ENCODE measurements at regions not wholly inside any gene's neighbourhood (a gene's known extent, or its start where the extent isn't known, plus 50 kb on each side); places are given as distances from the start of the nearest gene placed in this dataset.

- Mint-ChIP-seq H3K27ac (no peak overlapping the region), H3K27me3 (peaks cover 9% of the 10 kb centered on the region), H3K4me3 (no peak overlapping the region), H3K36me3 (no peaks in the 10 kb centered on the region), H3K9me3 (no peaks in the 10 kb centered on the region), H3K4me1 (ENCODE audit: low read depth) (no peaks in the 10 kb centered on the region)
- intact Hi-C loops (cut with micrococcal nuclease) = no loop called here
- no peak for DNase-seq
- POLR2A ChIA-PET = no interaction called here
- CTCF ChIA-PET = no interaction called here
These were observed 160.7 kb upstream of the MCTP2 start for GRCh38 chr15:94070356-94071295.

GRCh38 chr15:94069844-94070243 is 161.5 kb upstream of the MCTP2 start:
- H3K4me1 Mint-ChIP-seq (ENCODE audit: low read depth) = no peaks in the 10 kb centered on the region
- no peak overlapping the region for H3K4me3 Mint-ChIP-seq
- intact Hi-C loops (cut with micrococcal nuclease) = no loop called here
- H3K9me3 Mint-ChIP-seq = no peaks in the 10 kb centered on the region
- no peak overlapping the region for H3K27ac Mint-ChIP-seq
- H3K27me3 Mint-ChIP-seq = peaks cover 15% of the 10 kb centered on the region
- CTCF ChIA-PET = no interaction called here
- no peaks in the 10 kb centered on the region for H3K36me3 Mint-ChIP-seq
- DNase-seq = no peak
- POLR2A ChIA-PET = no interaction called here

- DNase-seq = no peak
- ChIA-PET CTCF (no interaction called here), POLR2A (no interaction called here)
- Mint-ChIP-seq H3K9me3 (no peaks in the 10 kb centered on the region), H3K27me3 (peaks cover 11% of the 10 kb centered on the region), H3K27ac (no peak overlapping the region), H3K4me3 (no peak overlapping the region), H3K36me3 (no peaks in the 10 kb centered on the region), H3K4me1 (ENCODE audit: low read depth) (no peaks in the 10 kb centered on the region)
- intact Hi-C loops (cut with micrococcal nuclease) = no loop called here
These were observed 164.6 kb upstream of the MCTP2 start for GRCh38 chr15:94066811-94067210.

GRCh38 chr15:94066046-94066445 is 165.3 kb upstream of the MCTP2 start:
- Mint-ChIP-seq H3K4me1 (ENCODE audit: low read depth) (no peaks in the 10 kb centered on the region), H3K4me3 (no peak overlapping the region), H3K27me3 (peaks cover 11% of the 10 kb centered on the region), H3K9me3 (no peaks in the 10 kb centered on the region), H3K36me3 (no peaks in the 10 kb centered on the region), H3K27ac (no peak overlapping the region)
- CTCF ChIA-PET = no interaction called here
- peak; percentile 10 for DNase-seq
- intact Hi-C loops (cut with micrococcal nuclease) = no loop called here
- POLR2A ChIA-PET = no interaction called here

- Mint-ChIP-seq H3K9me3 (no peaks in the 10 kb centered on the region), H3K27me3 (peaks cover 8% of the 10 kb centered on the region), H3K36me3 (no peaks in the 10 kb centered on the region), H3K4me3 (no peak overlapping the region), H3K4me1 (ENCODE audit: low read depth) (no peaks in the 10 kb centered on the region), H3K27ac (no peak overlapping the region)
- DNase-seq = no peak
- POLR2A ChIA-PET = no interaction called here
- CTCF ChIA-PET = no interaction called here
- intact Hi-C loops (cut with micrococcal nuclease) = no loop called here
These were observed 166.6 kb upstream of the MCTP2 start for GRCh38 chr15:94064676-94065313.

- Mint-ChIP-seq H3K36me3 (no peaks in the 10 kb centered on the region), H3K4me3 (no peak overlapping the region), H3K27me3 (peaks cover 12% of the 10 kb centered on the region), H3K27ac (no peak overlapping the region), H3K9me3 (no peaks in the 10 kb centered on the region), H3K4me1 (ENCODE audit: low read depth) (no peaks in the 10 kb centered on the region)
- ChIA-PET CTCF (no interaction called here), POLR2A (no interaction called here)
- no peak for DNase-seq
- intact Hi-C loops (cut with micrococcal nuclease) = no loop called here
These were observed 170.3 kb upstream of the MCTP2 start for GRCh38 chr15:94061041-94061440.

- no peak overlapping the region for H3K27ac Mint-ChIP-seq
- POLR2A ChIA-PET = no interaction called here
- DNase-seq = no peak
- no peaks in the 10 kb centered on the region for H3K9me3 Mint-ChIP-seq
- CTCF ChIA-PET = no interaction called here
- H3K4me3 Mint-ChIP-seq = no peak overlapping the region
- no peaks in the 10 kb centered on the region for H3K4me1 Mint-ChIP-seq (ENCODE audit: low read depth)
- no peaks in the 10 kb centered on the region for H3K36me3 Mint-ChIP-seq
- H3K27me3 Mint-ChIP-seq = peaks cover 7% of the 10 kb centered on the region
- intact Hi-C loops (cut with micrococcal nuclease) = no loop called here
These were observed 172.3 kb upstream of the MCTP2 start for GRCh38 chr15:94059013-94059587.

GRCh38 chr15:94057305-94057704 is 174.1 kb upstream of the MCTP2 start:
- Mint-ChIP-seq H3K4me1 (ENCODE audit: low read depth) (no peaks in the 10 kb centered on the region), H3K9me3 (no peaks in the 10 kb centered on the region), H3K27ac (no peak overlapping the region), H3K4me3 (no peak overlapping the region), H3K36me3 (no peaks in the 10 kb centered on the region), H3K27me3 (peaks cover 7% of the 10 kb centered on the region)
- intact Hi-C loops (cut with micrococcal nuclease) = no loop called here
- CTCF ChIA-PET = no interaction called here
- DNase-seq = no peak
- POLR2A ChIA-PET = no interaction called here

- CTCF ChIA-PET = no interaction called here
- intact Hi-C loops (cut with micrococcal nuclease) = no loop called here
- Mint-ChIP-seq H3K27me3 (peaks cover 7% of the 10 kb centered on the region), H3K4me1 (ENCODE audit: low read depth) (no peaks in the 10 kb centered on the region), H3K4me3 (no peak overlapping the region), H3K36me3 (no peaks in the 10 kb centered on the region), H3K9me3 (no peaks in the 10 kb centered on the region), H3K27ac (no peak overlapping the region)
- POLR2A ChIA-PET = no interaction called here
- no peak for DNase-seq
These were observed 175.0 kb upstream of the MCTP2 start for GRCh38 chr15:94056314-94056713.

- ChIA-PET POLR2A (no interaction called here), CTCF (no interaction called here)
- no peak for DNase-seq
- H3K4me1 Mint-ChIP-seq (ENCODE audit: low read depth) = no peaks in the 10 kb centered on the region
- H3K36me3 Mint-ChIP-seq = no peaks in the 10 kb centered on the region
- intact Hi-C loops (cut with micrococcal nuclease) = no loop called here
- no peaks in the 10 kb centered on the region for H3K9me3 Mint-ChIP-seq
- H3K27ac Mint-ChIP-seq = no peak overlapping the region
- peaks cover 6% of the 10 kb centered on the region for H3K27me3 Mint-ChIP-seq
- H3K4me3 Mint-ChIP-seq = no peak overlapping the region
These were observed 177.7 kb upstream of the MCTP2 start for GRCh38 chr15:94053626-94054025.

- H3K36me3 Mint-ChIP-seq = no peaks in the 10 kb centered on the region
- H3K4me1 Mint-ChIP-seq (ENCODE audit: low read depth) = no peaks in the 10 kb centered on the region
- H3K9me3 Mint-ChIP-seq = no peaks in the 10 kb centered on the region
- intact Hi-C loops (cut with micrococcal nuclease) = no loop called here
- peaks cover 5% of the 10 kb centered on the region for H3K27me3 Mint-ChIP-seq
- POLR2A ChIA-PET = no interaction called here
- H3K4me3 Mint-ChIP-seq = no peak overlapping the region
- H3K27ac Mint-ChIP-seq = no peak overlapping the region
- CTCF ChIA-PET = no interaction called here
- no peak for DNase-seq
These were observed 178.7 kb upstream of the MCTP2 start for GRCh38 chr15:94052711-94053110.

GRCh38 chr15:94047566-94047965 is 183.8 kb upstream of the MCTP2 start:
- intact Hi-C loops (cut with micrococcal nuclease) = no loop called here
- H3K4me3 Mint-ChIP-seq = no peak overlapping the region

More at GRCh38 chr15:94047566-94047965, 183.8 kb upstream of the MCTP2 start:
- Mint-ChIP-seq H3K27me3 (no peaks in the 10 kb centered on the region), H3K4me1 (ENCODE audit: low read depth) (no peaks in the 10 kb centered on the region), H3K9me3 (no peaks in the 10 kb centered on the region), H3K27ac (no peak overlapping the region), H3K36me3 (no peaks in the 10 kb centered on the region)
- no peak for DNase-seq
- ChIA-PET POLR2A (no interaction called here), CTCF (no interaction called here)
